MM.1S (cell line): ENCODE measurements at regions not wholly inside any gene's neighbourhood (a gene's known extent, or its start where the extent isn't known, plus 50 kb on each side); places are given as distances from the start of the nearest gene placed in this dataset.
A peak's percentile ranks its signal among the peaks of the same experiment; 100 is the strongest.

Source experiments
- DNase-seq: peaks from one replicate; pipeline ENCODE4 v3.0.0-alpha.2; 2015
- H2AFZ ChIP-seq: fragments of 300-600 bp; sonication (generic); 2 replicates; pipeline ENCODE4 v1.6.0; 2016; ENCODE audit warnings: antibody characterized with exemption, low read length
- H3F3A ChIP-seq: fragments of 300-600 bp; sonication (generic); 2 replicates; pipeline ENCODE4 v1.6.1; 2016; ENCODE audit warnings: mild to moderate bottlenecking, antibody characterized with exemption, low read length, moderate library complexity, mixed read lengths; ENCODE audit not compliant: insufficient read depth
- H3K27ac ChIP-seq: fragments of 300-600 bp; sonication (generic); 2 replicates; pipeline ENCODE4 v1.5.1; 2016; ENCODE audit warnings: mild to moderate bottlenecking, low read length
- H3K27me3 ChIP-seq: fragments of 300-600 bp; sonication (generic); replicated peaks from 2 replicates; pipeline ENCODE4 v1.6.0; 2016; ENCODE audit warnings: low read length; ENCODE audit not compliant: insufficient read depth
- H3K36me3 ChIP-seq: fragments of 300-600 bp; sonication (generic); replicated peaks from 2 replicates; pipeline ENCODE4 v1.6.1; 2016; ENCODE audit warnings: mild to moderate bottlenecking, low read length, mixed read lengths; ENCODE audit not compliant: insufficient read depth
- H3K4me1 ChIP-seq: fragments of 300-600 bp; sonication (generic); 2 replicates; pipeline ENCODE4 v1.6.1; 2016; ENCODE audit warnings: low read length, mixed read lengths
- H3K4me2 ChIP-seq: fragments of 300-600 bp; sonication (generic); 2 replicates; pipeline ENCODE4 v1.6.0; 2016; ENCODE audit warnings: low read depth, low read length
- H3K4me3 ChIP-seq: fragments of 300-600 bp; sonication (generic); 2 replicates; pipeline ENCODE4 v1.5.1; 2016; ENCODE audit warnings: low read length, mixed read lengths
- H3K79me2 ChIP-seq: fragments of 300-600 bp; sonication (generic); 2 replicates; pipeline ENCODE4 v1.6.1; 2016; ENCODE audit warnings: mixed run types, low read length, mixed read lengths
- H3K9ac ChIP-seq: fragments of 300-600 bp; sonication (generic); 2 replicates; pipeline ENCODE4 v1.6.1; 2016; ENCODE audit warnings: low read length, mixed read lengths
- H3K9me2 ChIP-seq: fragments of 300-600 bp; sonication (generic); replicated peaks from 2 replicates; pipeline ENCODE4 v1.6.1; 2016; ENCODE audit warnings: mild to moderate bottlenecking, low read length, mixed read lengths; ENCODE audit not compliant: insufficient read depth
- H3K9me3 ChIP-seq: fragments of 300-600 bp; sonication (generic); replicated peaks from 2 replicates; pipeline ENCODE4 v1.6.1; 2016; ENCODE audit warnings: mild to moderate bottlenecking, low read length, mixed read lengths; ENCODE audit not compliant: insufficient read depth
- H4K20me1 ChIP-seq: fragments of 300-600 bp; sonication (generic); 2 replicates; pipeline ENCODE4 v1.6.1; 2016; ENCODE audit warnings: mild to moderate bottlenecking, low read length, moderate library complexity, mixed read lengths; ENCODE audit not compliant: insufficient read depth
- EZH2 ChIP-seq: fragments of 300-600 bp; sonication (generic); optimal IDR thresholded peaks from 2 replicates; pipeline ENCODE3; 2017; ENCODE audit warnings: low read depth, mild to moderate bottlenecking, antibody characterized with exemption, low read length, mixed read lengths
- EZH2phosphoT487 ChIP-seq: fragments of 300-600 bp; sonication (generic); IDR thresholded peaks from 2 replicates; pipeline ENCODE4 v1.6.1; 2018; ENCODE audit warnings: antibody characterized with exemption, low read length
- TF ChIP-seq, protein P1 (sequence below): fragments of 300-600 bp; sonication (generic); IDR thresholded peaks from 2 replicates; pipeline ENCODE4 v1.5.1; 2016; ENCODE audit warnings: antibody characterized with exemption, low read length, mixed read lengths

DNA sequence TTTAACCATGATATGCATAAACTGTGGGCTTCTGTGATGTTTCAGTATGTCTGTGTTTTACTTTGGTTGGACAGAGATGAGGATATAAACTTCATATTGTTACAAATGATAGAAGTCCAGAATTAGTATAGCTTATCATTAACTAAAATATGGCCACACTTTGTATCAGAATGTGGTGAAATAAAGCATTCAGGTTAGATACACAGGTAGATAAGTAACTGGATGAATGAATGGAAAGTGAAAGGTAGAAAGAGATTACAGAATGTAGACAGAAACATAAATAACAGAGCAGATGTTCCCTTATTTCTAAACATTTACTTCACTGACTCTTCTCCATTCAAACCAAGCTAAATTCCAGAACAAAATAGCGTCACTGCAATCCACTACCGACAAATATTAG, 1033.8 kb downstream of the CDH18 start:
- Histone ChIP-seq H3K27me3 (no peaks in the 10 kb centered on the region), H4K20me1 (no peaks in the 10 kb centered on the region), H3K4me1 (no peaks in the 10 kb centered on the region), H3K36me3 (no peaks in the 10 kb centered on the region), H3K9ac (no peak overlapping the region), H3K4me3 (no peak overlapping the region), H3K9me3 (no peaks in the 10 kb centered on the region), H3K27ac (no peak overlapping the region), H3K4me2 (no peak overlapping the region), H2AFZ (no peak overlapping the region), H3F3A (no peaks in the 10 kb centered on the region), H3K9me2 (no peaks in the 10 kb centered on the region), H3K79me2 (no peaks in the 10 kb centered on the region)
- TF ChIP-seq, protein P1, sequence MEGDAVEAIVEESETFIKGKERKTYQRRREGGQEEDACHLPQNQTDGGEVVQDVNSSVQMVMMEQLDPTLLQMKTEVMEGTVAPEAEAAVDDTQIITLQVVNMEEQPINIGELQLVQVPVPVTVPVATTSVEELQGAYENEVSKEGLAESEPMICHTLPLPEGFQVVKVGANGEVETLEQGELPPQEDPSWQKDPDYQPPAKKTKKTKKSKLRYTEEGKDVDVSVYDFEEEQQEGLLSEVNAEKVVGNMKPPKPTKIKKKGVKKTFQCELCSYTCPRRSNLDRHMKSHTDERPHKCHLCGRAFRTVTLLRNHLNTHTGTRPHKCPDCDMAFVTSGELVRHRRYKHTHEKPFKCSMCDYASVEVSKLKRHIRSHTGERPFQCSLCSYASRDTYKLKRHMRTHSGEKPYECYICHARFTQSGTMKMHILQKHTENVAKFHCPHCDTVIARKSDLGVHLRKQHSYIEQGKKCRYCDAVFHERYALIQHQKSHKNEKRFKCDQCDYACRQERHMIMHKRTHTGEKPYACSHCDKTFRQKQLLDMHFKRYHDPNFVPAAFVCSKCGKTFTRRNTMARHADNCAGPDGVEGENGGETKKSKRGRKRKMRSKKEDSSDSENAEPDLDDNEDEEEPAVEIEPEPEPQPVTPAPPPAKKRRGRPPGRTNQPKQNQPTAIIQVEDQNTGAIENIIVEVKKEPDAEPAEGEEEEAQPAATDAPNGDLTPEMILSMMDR, result no peak
- TF ChIP-seq EZH2 (no peak), EZH2phosphoT487 (no peak)
- no peak for DNase-seq

DNA sequence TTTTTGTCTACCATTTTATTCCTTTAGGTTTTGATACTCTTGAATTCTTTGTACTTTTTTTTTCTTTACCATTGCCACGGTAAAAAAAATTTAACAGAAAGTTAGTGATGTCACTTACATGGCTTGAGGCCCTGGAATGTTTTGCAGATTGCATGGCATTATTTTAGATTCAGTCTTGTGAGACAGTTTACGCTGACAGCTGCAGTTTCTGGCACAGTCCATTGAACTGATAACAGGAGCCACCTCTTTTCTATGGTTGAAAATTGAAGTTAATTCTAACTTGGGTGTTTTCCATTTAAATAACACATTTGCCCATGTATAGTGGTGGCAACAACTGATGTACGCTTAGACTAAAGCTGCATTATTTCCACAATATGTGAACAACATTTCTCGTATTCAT, 1028.5 kb downstream of the CDH18 start:
- no peak for DNase-seq
- Histone ChIP-seq H3K9me2 (no peaks in the 10 kb centered on the region), H3K9me3 (no peaks in the 10 kb centered on the region)

DNA sequence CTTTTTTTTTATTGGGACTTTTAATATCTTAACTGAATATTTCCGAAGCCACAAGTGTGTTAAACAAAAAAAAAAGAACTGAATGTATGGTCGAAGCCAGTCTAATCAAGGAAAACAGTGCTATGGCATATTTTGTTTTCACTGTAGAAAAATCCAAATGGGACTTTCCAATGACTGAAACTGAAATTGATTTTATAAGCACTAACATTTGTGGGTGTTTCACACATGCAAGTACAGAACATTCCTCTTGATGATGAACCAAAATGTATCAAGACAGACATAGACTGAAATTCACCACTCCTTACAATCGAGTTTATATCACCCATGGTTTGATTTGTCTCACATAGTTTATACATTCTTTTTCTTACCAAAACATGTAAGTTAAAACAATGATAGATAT, 1026.8 kb downstream of the CDH18 start:
- H3K9me3 ChIP-seq, result no peaks in the 10 kb centered on the region
- H3K9ac ChIP-seq, result no peak overlapping the region
- TF ChIP-seq, protein P1, result no peak
- TF ChIP-seq EZH2 (no peak), EZH2phosphoT487 (no peak)
- H4K20me1 ChIP-seq, result no peaks in the 10 kb centered on the region
- H3K4me2 ChIP-seq, result no peak overlapping the region
- no peak overlapping the region for H2AFZ ChIP-seq
- no peaks in the 10 kb centered on the region for H3F3A ChIP-seq
- H3K79me2 ChIP-seq, result no peaks in the 10 kb centered on the region
- H3K36me3 ChIP-seq, result no peaks in the 10 kb centered on the region
- H3K4me1 ChIP-seq, result no peaks in the 10 kb centered on the region; the same call in 1 of the 2 replicates
- H3K9me2 ChIP-seq, result no peaks in the 10 kb centered on the region
- peak; percentile 18 for DNase-seq
- H3K27me3 ChIP-seq, result no peaks in the 10 kb centered on the region
- H3K27ac ChIP-seq, result no peak overlapping the region
- no peak overlapping the region for H3K4me3 ChIP-seq

More for the DNA sequence above, 1028.5 kb downstream of the CDH18 start:
- Histone ChIP-seq H3K4me1 (no peaks in the 10 kb centered on the region; the same call in 1 of the 2 replicates), H3K36me3 (no peaks in the 10 kb centered on the region), H3F3A (no peaks in the 10 kb centered on the region), H3K9ac (no peak overlapping the region), H2AFZ (no peak overlapping the region), H3K79me2 (no peaks in the 10 kb centered on the region), H3K4me2 (no peak overlapping the region), H3K4me3 (no peak overlapping the region), H3K27ac (no peak overlapping the region), H3K27me3 (no peaks in the 10 kb centered on the region), H4K20me1 (no peaks in the 10 kb centered on the region)
- TF ChIP-seq EZH2 (no peak), EZH2phosphoT487 (no peak)

DNA sequence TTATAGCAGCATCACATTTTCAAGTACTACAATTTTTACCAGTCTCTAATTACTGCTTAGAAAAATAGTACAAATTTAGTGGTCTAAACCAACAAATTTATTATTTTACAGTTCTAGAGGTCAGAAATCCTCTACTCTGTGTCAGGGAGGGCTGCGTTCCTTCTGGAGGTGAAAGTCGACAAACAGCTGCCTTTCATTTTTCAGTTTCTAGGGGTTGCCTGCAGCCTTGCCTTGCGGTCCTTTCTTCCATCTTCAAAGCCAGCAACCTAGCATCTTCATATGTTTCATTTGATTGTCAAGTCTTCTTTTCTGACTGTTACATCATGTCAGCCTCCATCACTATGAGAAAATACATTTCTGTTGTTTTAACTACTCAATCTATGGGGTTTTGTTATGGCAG, 1022.1 kb downstream of the CDH18 start:
- peak; percentile 21 for DNase-seq
- no peak overlapping the region for H2AFZ ChIP-seq

More for the DNA sequence above, 1022.1 kb downstream of the CDH18 start:
- no peaks in the 10 kb centered on the region; the same call in 1 of the 2 replicates for H3K4me1 ChIP-seq
- no peaks in the 10 kb centered on the region for H3K27me3 ChIP-seq
- no peaks in the 10 kb centered on the region for H3F3A ChIP-seq
- no peaks in the 10 kb centered on the region for H3K79me2 ChIP-seq
- no peak overlapping the region for H3K9ac ChIP-seq
- no peak overlapping the region for H3K4me3 ChIP-seq
- no peaks in the 10 kb centered on the region for H3K9me2 ChIP-seq
- H3K4me2 ChIP-seq, result no peak overlapping the region
- no peak overlapping the region for H3K27ac ChIP-seq
- H4K20me1 ChIP-seq, result no peaks in the 10 kb centered on the region
- TF ChIP-seq EZH2 (no peak), EZH2phosphoT487 (no peak)
- TF ChIP-seq, protein P1, result no peak
- no peaks in the 10 kb centered on the region for H3K9me3 ChIP-seq
- no peaks in the 10 kb centered on the region for H3K36me3 ChIP-seq
